DMS53 (cell line): ENCODE measurements at regions not wholly inside any gene's neighbourhood (a gene's known extent, or its start where the extent isn't known, plus 50 kb on each side); places are given as distances from the start of the nearest gene placed in this dataset.
"Not testable (repeated sequence)": the region's sequence is repeated elsewhere in the genome, so short reads cannot be mapped to it uniquely, and the experiment has no call there.

Experiments
- DNase-seq: peaks from one replicate; lab custom pipeline; 2025; lab: John Stamatoyannopoulos, UW

DNA sequence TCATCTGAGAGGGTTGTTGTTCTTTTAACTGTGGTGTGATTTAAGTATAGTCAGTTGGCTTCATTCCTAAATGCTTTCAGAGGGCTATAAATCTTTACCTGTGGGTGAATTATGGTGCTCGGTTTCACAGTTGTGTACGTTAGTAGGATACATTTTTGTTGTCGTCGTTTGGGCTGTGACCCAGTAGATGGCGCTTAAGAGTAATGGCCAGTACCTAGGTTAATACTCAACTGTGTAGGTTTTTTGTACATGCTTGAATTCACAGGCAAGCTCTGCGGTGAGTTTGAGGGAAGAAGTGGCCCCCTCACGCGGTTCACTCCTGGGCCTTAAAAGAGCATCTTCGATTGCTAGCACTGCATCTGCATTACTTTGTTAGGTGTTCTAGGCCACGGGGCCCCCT, 571.7 kb upstream of the TGIF2LX start:
- peak; percentile 53 for DNase-seq

GRCh38 chrX:89369904-89370303, 551.8 kb upstream of the TGIF2LX start:
- not testable (repeated sequence) for DNase-seq

- DNase-seq: not testable (repeated sequence)
Measured at GRCh38 chrX:89393004-89393403, 528.7 kb upstream of the TGIF2LX start.

GRCh38 chrX:89402818-89403217, 518.9 kb upstream of the TGIF2LX start:
- DNase-seq: not testable (repeated sequence)

GRCh38 chrX:89405148-89405547, 516.6 kb upstream of the TGIF2LX start:
- DNase-seq: peak; percentile 57

GRCh38 chrX:89416930-89417329, 504.8 kb upstream of the TGIF2LX start:
- DNase-seq: not testable (repeated sequence)

DNA sequence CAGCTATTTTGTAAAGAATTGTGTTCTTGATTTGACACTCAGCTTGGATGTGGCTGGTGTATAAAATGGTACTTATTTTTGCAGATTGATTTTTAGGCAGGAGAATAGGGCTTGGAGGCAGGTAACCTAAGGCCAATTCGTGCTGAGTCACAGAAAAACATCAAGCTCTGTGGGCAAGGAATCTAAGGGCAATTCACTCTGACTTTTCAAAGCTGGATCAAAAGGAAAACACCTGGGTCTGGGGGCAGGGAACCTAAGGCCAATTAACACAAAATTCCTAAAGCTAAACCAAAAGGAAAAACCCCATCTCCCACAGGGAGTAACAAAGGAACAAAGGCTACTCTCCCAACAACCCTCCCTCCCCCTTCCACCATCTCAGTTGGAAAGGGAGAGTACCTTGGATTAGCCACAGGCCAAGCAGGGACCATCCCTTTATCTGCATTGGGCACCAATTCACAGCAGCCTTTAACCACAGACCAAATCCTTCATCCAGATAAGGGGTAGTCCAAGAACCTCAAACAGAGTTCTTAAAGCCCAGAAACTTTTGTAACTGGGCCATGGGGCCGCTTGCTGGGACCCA, 489.0 kb upstream of the TGIF2LX start:
- DNase-seq: not testable (repeated sequence)
